ENCODE measurements at regions not wholly inside any gene's neighbourhood (a gene's known extent, or its start where the extent isn't known, plus 50 kb on each side); places are given as distances from the start of the nearest gene placed in this dataset.

- POLR2A ChIA-PET, result no interaction called here
- CTCF ChIA-PET, result no interaction called here
- TF ChIP-seq CTCF (IDR thresholded peaks at IDR 0.05; ENCODE audit: control extremely low read depth, extremely low read depth, low read depth, missing control alignments), result no peak
- no peak for DNase-seq (ENCODE audit: extremely low spot score)
Observed at GRCh38 chr14:98835825-98836100, 436.2 kb downstream of the BCL11B start.

- no peak for TF ChIP-seq CTCF (IDR thresholded peaks at IDR 0.05; ENCODE audit: control extremely low read depth, extremely low read depth, low read depth, missing control alignments)
- POLR2A ChIA-PET, result no interaction called here
- CTCF ChIA-PET, result no interaction called here
- DNase-seq (ENCODE audit: extremely low spot score), result no peak
Observed at GRCh38 chr14:98840091-98840490, 431.9 kb downstream of the BCL11B start.

- TF ChIP-seq CTCF (IDR thresholded peaks at IDR 0.05; ENCODE audit: control extremely low read depth, extremely low read depth, low read depth, missing control alignments), result no peak
- POLR2A ChIA-PET, result no interaction called here
- no peak for DNase-seq (ENCODE audit: extremely low spot score)
- CTCF ChIA-PET, result no interaction called here
Observed at GRCh38 chr14:98840511-98840910, 431.5 kb downstream of the BCL11B start.

- DNase-seq (ENCODE audit: extremely low spot score), result no peak
- TF ChIP-seq CTCF (IDR thresholded peaks at IDR 0.05; ENCODE audit: control extremely low read depth, extremely low read depth, low read depth, missing control alignments), result no peak
- ChIA-PET CTCF (no interaction called here), POLR2A (no interaction called here)
Observed at GRCh38 chr14:98844456-98844855, 427.5 kb downstream of the BCL11B start.

- POLR2A ChIA-PET, result no interaction called here
- no peak for TF ChIP-seq CTCF (IDR thresholded peaks at IDR 0.05; ENCODE audit: control extremely low read depth, extremely low read depth, low read depth, missing control alignments)
- CTCF ChIA-PET, result interaction anchor here (1.5 kb wide), 1 partner anchor 31 kb away, joined by 3 read pairs; no protein-coding TSS in a partner anchor
- no peak for DNase-seq (ENCODE audit: extremely low spot score)
Observed at GRCh38 chr14:98847521-98848468, 424.2 kb downstream of the BCL11B start.

GRCh38 chr14:98853063-98853729 lies 418.8 kb downstream of the BCL11B start:
- ChIA-PET POLR2A (no interaction called here), CTCF (no interaction called here)
- no peak for DNase-seq (ENCODE audit: extremely low spot score)
- no peak for TF ChIP-seq CTCF (IDR thresholded peaks at IDR 0.05; ENCODE audit: control extremely low read depth, extremely low read depth, low read depth, missing control alignments)
